Esophagus muscularis mucosa (tissue), 3 donors: ENCODE measurements at regions not wholly inside any gene's neighbourhood (a gene's known extent, or its start where the extent isn't known, plus 50 kb on each side); places are given as distances from the start of the nearest gene placed in this dataset.

Experiments used
- POLR2A ChIP-seq: fragments of 450-650 bp; IDR thresholded peaks from one replicate; pipeline ENCODE4 v1.6.1; 2017; ENCODE audit warnings: antibody characterized with exemption, moderate library complexity, mild to moderate bottlenecking, low read depth
- TF ChIP-seq, protein P1 (sequence below), 3 experiments: fragments of 200-600 bp in 2 of 3; fragments of 450-650 bp in 1 of 3; sonication (generic) in 2 of 3; IDR thresholded peaks; one replicate each; pipeline ENCODE4 v1.5.1; 2017 to 2019; ENCODE audit warnings: antibody characterized with exemption in 3 of 3, mild to moderate bottlenecking in 2 of 3, moderate library complexity in 1 of 3

DNA sequence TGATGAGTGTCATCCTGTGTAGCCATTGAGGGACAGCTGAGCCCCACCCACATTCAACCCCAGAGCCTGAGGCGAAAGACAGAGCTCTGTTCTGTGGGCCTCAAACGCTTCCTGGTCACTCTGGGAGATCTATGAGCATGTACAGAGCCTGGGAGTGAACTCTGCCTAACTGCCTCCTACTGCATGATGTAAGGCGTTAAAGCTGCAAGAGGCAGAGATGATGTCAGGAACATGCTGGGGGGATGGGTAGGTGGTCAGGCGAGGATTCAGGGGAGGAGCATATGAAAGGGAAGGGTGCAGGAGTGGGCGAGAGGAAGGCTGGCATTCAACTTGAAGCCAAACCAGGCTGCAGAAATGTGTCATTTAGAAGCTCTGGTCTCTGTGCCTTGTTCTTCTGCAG is 181.0 kb downstream of the TFCP2L1 start:
- TF ChIP-seq, protein P1, sequence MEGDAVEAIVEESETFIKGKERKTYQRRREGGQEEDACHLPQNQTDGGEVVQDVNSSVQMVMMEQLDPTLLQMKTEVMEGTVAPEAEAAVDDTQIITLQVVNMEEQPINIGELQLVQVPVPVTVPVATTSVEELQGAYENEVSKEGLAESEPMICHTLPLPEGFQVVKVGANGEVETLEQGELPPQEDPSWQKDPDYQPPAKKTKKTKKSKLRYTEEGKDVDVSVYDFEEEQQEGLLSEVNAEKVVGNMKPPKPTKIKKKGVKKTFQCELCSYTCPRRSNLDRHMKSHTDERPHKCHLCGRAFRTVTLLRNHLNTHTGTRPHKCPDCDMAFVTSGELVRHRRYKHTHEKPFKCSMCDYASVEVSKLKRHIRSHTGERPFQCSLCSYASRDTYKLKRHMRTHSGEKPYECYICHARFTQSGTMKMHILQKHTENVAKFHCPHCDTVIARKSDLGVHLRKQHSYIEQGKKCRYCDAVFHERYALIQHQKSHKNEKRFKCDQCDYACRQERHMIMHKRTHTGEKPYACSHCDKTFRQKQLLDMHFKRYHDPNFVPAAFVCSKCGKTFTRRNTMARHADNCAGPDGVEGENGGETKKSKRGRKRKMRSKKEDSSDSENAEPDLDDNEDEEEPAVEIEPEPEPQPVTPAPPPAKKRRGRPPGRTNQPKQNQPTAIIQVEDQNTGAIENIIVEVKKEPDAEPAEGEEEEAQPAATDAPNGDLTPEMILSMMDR (IDR thresholded peaks at IDR 0.05), result no peak
- no peak for TF ChIP-seq POLR2A
